ENCODE measurements at regions not wholly inside any gene's neighbourhood (a gene's known extent, or its start where the extent isn't known, plus 50 kb on each side); places are given as distances from the start of the nearest gene placed in this dataset.

GRCh38 chrX:46308110-46308509 is 237.1 kb downstream of the ZNF674 start:
- Histone ChIP-seq H3K27ac (ENCODE audit: low read depth, low read length, poor library complexity, severe bottlenecking) (no peak overlapping the region), H3K4me1 (ENCODE audit: insufficient read depth, low read length, severe bottlenecking) (no peaks in the 10 kb centered on the region), H2AFZ (ENCODE audit: low read length) (no peak overlapping the region), H3K9me3 (ENCODE audit: low read length) (no peaks in the 10 kb centered on the region), H3K4me3 (ENCODE audit: low read depth, low read length, poor library complexity, severe bottlenecking) (no peak overlapping the region), H3K79me2 (ENCODE audit: insufficient read depth, low read length) (no peaks in the 10 kb centered on the region), H3F3A (ENCODE audit: insufficient read depth, low read length) (no peaks in the 10 kb centered on the region), H4K20me1 (ENCODE audit: insufficient read depth, low read length) (no peaks in the 10 kb centered on the region), H3K36me3 (ENCODE audit: insufficient read depth, low read length) (no peaks in the 10 kb centered on the region), H3K9ac (ENCODE audit: low read length) (no peak overlapping the region), H3K27me3 (ENCODE audit: insufficient read depth, low read length) (no peaks in the 10 kb centered on the region), H3K4me2 (ENCODE audit: low read length) (no peak overlapping the region), H3K9me2 (ENCODE audit: low read depth, low read length) (no peaks in the 10 kb centered on the region)
- TF ChIP-seq CTCF (IDR thresholded peaks at IDR 0.05; ENCODE audit: low read length) (no peak), EZH2 (IDR thresholded peaks at IDR 0.05; ENCODE audit: borderline replicate concordance, low read length) (no peak)

- Histone ChIP-seq H3K4me3 (ENCODE audit: low read depth, low read length, poor library complexity, severe bottlenecking) (no peak overlapping the region), H3K9ac (ENCODE audit: low read length) (no peak overlapping the region), H2AFZ (ENCODE audit: low read length) (no peak overlapping the region), H3K4me2 (ENCODE audit: low read length) (no peak overlapping the region), H3K36me3 (ENCODE audit: insufficient read depth, low read length) (no peaks in the 10 kb centered on the region), H3K79me2 (ENCODE audit: insufficient read depth, low read length) (no peaks in the 10 kb centered on the region), H3K27ac (ENCODE audit: low read depth, low read length, poor library complexity, severe bottlenecking) (no peak overlapping the region), H3K9me2 (ENCODE audit: low read depth, low read length) (no peaks in the 10 kb centered on the region), H3K27me3 (ENCODE audit: insufficient read depth, low read length) (no peaks in the 10 kb centered on the region), H3F3A (ENCODE audit: insufficient read depth, low read length) (no peaks in the 10 kb centered on the region), H3K4me1 (ENCODE audit: insufficient read depth, low read length, severe bottlenecking) (no peaks in the 10 kb centered on the region), H4K20me1 (ENCODE audit: insufficient read depth, low read length) (no peaks in the 10 kb centered on the region), H3K9me3 (ENCODE audit: low read length) (no peaks in the 10 kb centered on the region)
- TF ChIP-seq EZH2 (IDR thresholded peaks at IDR 0.05; ENCODE audit: borderline replicate concordance, low read length) (no peak), CTCF (IDR thresholded peaks at IDR 0.05; ENCODE audit: low read length) (no peak)
These were observed 239.1 kb downstream of the ZNF674 start for GRCh38 chrX:46306103-46306502.

- Histone ChIP-seq H3F3A (ENCODE audit: insufficient read depth, low read length) (no peaks in the 10 kb centered on the region), H3K27ac (ENCODE audit: low read depth, low read length, poor library complexity, severe bottlenecking) (no peak overlapping the region), H3K9me3 (ENCODE audit: low read length) (no peaks in the 10 kb centered on the region), H3K79me2 (ENCODE audit: insufficient read depth, low read length) (no peaks in the 10 kb centered on the region), H3K4me2 (ENCODE audit: low read length) (no peak overlapping the region), H3K36me3 (ENCODE audit: insufficient read depth, low read length) (no peaks in the 10 kb centered on the region), H3K9ac (ENCODE audit: low read length) (no peak overlapping the region), H3K4me3 (ENCODE audit: low read depth, low read length, poor library complexity, severe bottlenecking) (no peak overlapping the region), H3K27me3 (ENCODE audit: insufficient read depth, low read length) (no peaks in the 10 kb centered on the region), H3K9me2 (ENCODE audit: low read depth, low read length) (no peaks in the 10 kb centered on the region), H3K4me1 (ENCODE audit: insufficient read depth, low read length, severe bottlenecking) (no peaks in the 10 kb centered on the region), H2AFZ (ENCODE audit: low read length) (no peak overlapping the region), H4K20me1 (ENCODE audit: insufficient read depth, low read length) (no peaks in the 10 kb centered on the region)
- TF ChIP-seq CTCF (IDR thresholded peaks at IDR 0.05; ENCODE audit: low read length) (no peak), EZH2 (IDR thresholded peaks at IDR 0.05; ENCODE audit: borderline replicate concordance, low read length) (no peak)
These were observed 239.8 kb downstream of the ZNF674 start for GRCh38 chrX:46305431-46305830.

Data from OCI-LY1 (cell line).